ENCODE measurements at regions not wholly inside any gene's neighbourhood (a gene's known extent, or its start where the extent isn't known, plus 50 kb on each side); places are given as distances from the start of the nearest gene placed in this dataset.

DNA sequence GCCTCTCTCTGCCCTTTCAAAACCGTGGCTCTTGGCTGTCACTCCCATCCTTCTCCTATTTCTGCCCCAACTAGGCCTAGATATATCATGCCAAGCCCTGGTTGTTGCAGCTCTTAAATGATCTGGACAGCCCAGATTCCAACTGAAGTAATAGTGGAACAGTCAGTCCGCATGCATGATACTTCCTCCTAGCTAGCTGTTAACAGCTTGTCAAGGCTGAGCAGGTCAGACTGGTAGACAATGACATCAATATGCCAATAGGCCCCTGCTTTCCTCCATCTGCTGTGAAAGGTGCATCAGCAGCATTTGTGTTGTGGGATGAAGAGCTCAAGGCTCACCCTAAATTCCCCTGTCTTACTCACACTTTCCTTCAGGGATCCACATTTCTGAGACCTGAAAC lies 527.7 kb upstream of the TGFBR2 start:
- Mint-ChIP-seq H3K9me3 (ENCODE audit: unreplicated experiment) (peaks cover 19% of the 10 kb centered on the region), H3K27me3 (ENCODE audit: insufficient read depth, unreplicated experiment) (no peaks in the 10 kb centered on the region), H3K4me3 (ENCODE audit: unreplicated experiment) (no peak overlapping the region), H3K4me1 (ENCODE audit: low read depth, unreplicated experiment) (peaks cover 33% of the 10 kb centered on the region), H3K27ac (ENCODE audit: unreplicated experiment) (peak overlapping the region; percentile 33), H3K36me3 (ENCODE audit: insufficient read depth, unreplicated experiment) (peaks cover 6% of the 10 kb centered on the region)
- Histone ChIP-seq H3K27me3 (replicated peaks; ENCODE audit: control insufficient read depth, insufficient read depth, low read length) (no peaks in the 10 kb centered on the region), H3K36me3 (ENCODE audit: control insufficient read depth, insufficient read depth, low read length) (no peaks in the 10 kb centered on the region), H3K9me3 (peaks cover 13% of the 10 kb centered on the region), H3K4me1 (peaks cover 38% of the 10 kb centered on the region), H3K4me3 (ENCODE audit: low read depth, low read length) (no peak overlapping the region)
- no peak for DNase-seq
- intact Hi-C loops (cut with micrococcal nuclease; ENCODE audit: unreplicated experiment) = no loop called here
- POLR2A ChIA-PET = no interaction called here
- CTCF ChIA-PET = no interaction called here
- TF ChIP-seq CTCF (IDR thresholded peaks at IDR 0.05; ENCODE audit: insufficient read depth in 1 of 2, low read depth in 1 of 2, low read length in 1 of 2, severe bottlenecking in 1 of 2, unreplicated experiment in 1 of 2) = no peak
- no TSS peak for BruUV-seq (replicated peaks)

DNA sequence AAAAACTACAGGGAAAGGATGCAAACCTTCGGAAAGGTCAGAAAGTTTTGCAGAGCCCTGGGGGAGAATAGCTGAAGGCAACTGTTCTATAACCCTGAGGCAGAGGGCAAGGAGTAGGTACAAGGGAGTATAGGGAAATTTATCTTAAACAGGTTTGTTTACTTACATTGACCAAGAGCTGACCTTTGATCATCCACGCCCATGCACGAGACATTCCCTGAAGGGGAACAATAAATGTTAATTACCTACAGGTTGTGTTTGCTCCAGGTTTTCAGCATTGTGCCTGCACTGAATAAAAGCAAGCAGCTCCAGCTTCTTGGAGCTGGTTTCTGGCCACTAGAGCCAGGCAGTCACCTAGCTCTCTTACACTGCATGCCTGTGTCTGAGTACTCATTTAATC lies 524.5 kb upstream of the TGFBR2 start:
- peaks cover 46% of the 10 kb centered on the region for H3K4me1 Mint-ChIP-seq (ENCODE audit: low read depth, unreplicated experiment)

DNA sequence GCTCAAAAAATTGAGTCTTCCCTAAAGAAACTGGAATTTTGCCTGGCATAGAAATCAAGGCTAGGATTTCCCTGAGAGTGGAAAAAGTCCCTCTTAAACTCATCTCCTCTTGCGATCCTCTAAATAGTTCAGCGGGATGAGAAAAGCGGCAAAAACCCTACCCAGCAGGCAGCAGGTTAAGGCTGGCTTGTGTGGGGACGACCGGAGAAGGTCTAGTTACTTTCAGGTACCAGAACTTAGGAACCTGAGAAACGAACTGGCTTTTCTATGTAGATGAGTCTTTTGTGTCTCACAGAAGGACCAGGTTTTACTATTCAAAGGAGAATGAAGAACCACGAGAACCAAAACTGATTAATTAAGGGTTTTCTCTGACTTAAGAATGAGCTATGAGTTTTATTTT lies 523.7 kb upstream of the TGFBR2 start:
- Histone ChIP-seq H3K27me3 (replicated peaks; ENCODE audit: control insufficient read depth, insufficient read depth, low read length) (no peaks in the 10 kb centered on the region), H3K4me1 (peaks cover 40% of the 10 kb centered on the region), H3K4me3 (ENCODE audit: low read depth, low read length) (no peak overlapping the region), H3K9me3 (peaks cover 10% of the 10 kb centered on the region), H3K36me3 (ENCODE audit: control insufficient read depth, insufficient read depth, low read length) (no peaks in the 10 kb centered on the region)
- ChIA-PET POLR2A (no interaction called here), CTCF (interaction anchor here (1.3 kb wide), 1 partner anchor 116 kb away, joined by 7 read pairs; no protein-coding TSS in a partner anchor)
- H3K27ac Mint-ChIP-seq (ENCODE audit: unreplicated experiment) = no peak overlapping the region
- H3K9me3 Mint-ChIP-seq (ENCODE audit: unreplicated experiment) = peaks cover 24% of the 10 kb centered on the region
- no peaks in the 10 kb centered on the region for H3K27me3 Mint-ChIP-seq (ENCODE audit: insufficient read depth, unreplicated experiment)
- intact Hi-C loops (cut with micrococcal nuclease; ENCODE audit: unreplicated experiment) = no loop called here
- peaks cover 40% of the 10 kb centered on the region for H3K4me1 Mint-ChIP-seq (ENCODE audit: low read depth, unreplicated experiment)
- no peak for TF ChIP-seq CTCF (IDR thresholded peaks at IDR 0.05; ENCODE audit: insufficient read depth in 1 of 2, low read depth in 1 of 2, low read length in 1 of 2, severe bottlenecking in 1 of 2, unreplicated experiment in 1 of 2)
- H3K4me3 Mint-ChIP-seq (ENCODE audit: unreplicated experiment) = no peak overlapping the region
- no peak for DNase-seq
- no TSS peak for BruUV-seq (replicated peaks)
- H3K36me3 Mint-ChIP-seq (ENCODE audit: insufficient read depth, unreplicated experiment) = peaks cover 6% of the 10 kb centered on the region

More for the DNA sequence above, 524.5 kb upstream of the TGFBR2 start:
- no peaks in the 10 kb centered on the region for H3K27me3 Mint-ChIP-seq (ENCODE audit: insufficient read depth, unreplicated experiment)
- H3K27me3 ChIP-seq (replicated peaks; ENCODE audit: control insufficient read depth, insufficient read depth, low read length) = no peaks in the 10 kb centered on the region
- H3K9me3 Mint-ChIP-seq (ENCODE audit: unreplicated experiment) = peaks cover 24% of the 10 kb centered on the region
- TF ChIP-seq CTCF (IDR thresholded peaks at IDR 0.05; ENCODE audit: insufficient read depth in 1 of 2, low read depth in 1 of 2, low read length in 1 of 2, severe bottlenecking in 1 of 2, unreplicated experiment in 1 of 2) = no peak
- CTCF ChIA-PET = interaction anchor here (1.3 kb wide), 1 partner anchor 117 kb away, joined by 7 read pairs; no protein-coding TSS in a partner anchor
- no peak overlapping the region for H3K4me3 ChIP-seq (ENCODE audit: low read depth, low read length)
- peaks cover 48% of the 10 kb centered on the region for H3K4me1 ChIP-seq
- DNase-seq = peak; percentile 77 to 89
- H3K9me3 ChIP-seq = peaks cover 10% of the 10 kb centered on the region
- intact Hi-C loops (cut with micrococcal nuclease; ENCODE audit: unreplicated experiment) = no loop called here
- H3K36me3 Mint-ChIP-seq (ENCODE audit: insufficient read depth, unreplicated experiment) = peaks cover 11% of the 10 kb centered on the region
- no TSS peak for BruUV-seq (replicated peaks)
- POLR2A ChIA-PET = no interaction called here
- H3K36me3 ChIP-seq (ENCODE audit: control insufficient read depth, insufficient read depth, low read length) = no peaks in the 10 kb centered on the region
- H3K27ac Mint-ChIP-seq (ENCODE audit: unreplicated experiment) = no peak overlapping the region
- H3K4me3 Mint-ChIP-seq (ENCODE audit: unreplicated experiment) = no peak overlapping the region

Data from Caco-2 (cell line).